PC-3 (cell line): ENCODE measurements at regions not wholly inside any gene's neighbourhood (a gene's known extent, or its start where the extent isn't known, plus 50 kb on each side); places are given as distances from the start of the nearest gene placed in this dataset.
"Not testable (repeated sequence)": the region's sequence is repeated elsewhere in the genome, so short reads cannot be mapped to it uniquely, and the experiment has no call there.

ENCODE experiments used
- CTCF ChIP-seq: fragments of 300-600 bp; sonication (generic); conservative IDR thresholded peaks from 2 replicates; pipeline ENCODE4 v1.5.1; 2017; ENCODE audit warnings: antibody characterized with exemption, low read depth, mild to moderate bottlenecking, low read length
- EZH2 ChIP-seq: fragments of 300-600 bp; sonication (generic); IDR thresholded peaks from one replicate; pipeline ENCODE4 v1.6.1; 2017; ENCODE audit warnings: antibody characterized with exemption, mild to moderate bottlenecking, low read length; ENCODE audit not compliant: unreplicated experiment

- TF ChIP-seq CTCF, EZH2: not testable (repeated sequence)
These were observed 445.4 kb downstream of the FOXD4L4 start for GRCh38 chr9:66182316-66182715.
